Heart right ventricle (tissue), 16 donors: ENCODE measurements at regions not wholly inside any gene's neighbourhood (a gene's known extent, or its start where the extent isn't known, plus 50 kb on each side); places are given as distances from the start of the nearest gene placed in this dataset.
A peak's percentile ranks its signal among the peaks of the same experiment; 100 is the strongest.

ENCODE experiments used
- ATAC-seq, 8 donors: fragments of 200-7000 bp; cut with Tn5 transposase; one replicate each; pipeline ENCODE4 v1.9.1; 2020; ENCODE audit warnings: mild to moderate bottlenecking in 8 of 8, moderate library complexity in 8 of 8, moderate number of reproducible peaks in 1 of 8
- DNase-seq, 2 donors: peaks; one replicate each; pipeline ENCODE4 v3.0.0-alpha.2; 2020
- H3K27ac ChIP-seq, 10 donors: fragments of 200-600 bp; sonication (generic) in 2 of 10; one replicate each; pipeline versions ENCODE4 v1.5.0 to v1.8.0; 2020 to 2022; ENCODE audit warnings: mild to moderate bottlenecking in 3 of 10
- H3K27me3 ChIP-seq, 7 donors: fragments of 200-600 bp; one replicate each; pipeline ENCODE4 v1.8.0; 2021 to 2022; ENCODE audit warnings: mild to moderate bottlenecking in 2 of 7
- H3K36me3 ChIP-seq, 9 donors: fragments of 200-600 bp; sonication (generic) in 1 of 9; one replicate each; pipeline versions ENCODE4 v1.5.0 to v1.8.0; 2020 to 2022; ENCODE audit warnings: mild to moderate bottlenecking in 2 of 9
- H3K4me1 ChIP-seq, 9 donors: fragments of 200-600 bp; sonication (generic) in 1 of 9; one replicate each; pipeline versions ENCODE4 v1.5.0 to v1.8.0; 2020 to 2022; ENCODE audit warnings: mild to moderate bottlenecking in 4 of 9
- H3K4me3 ChIP-seq, 10 donors: fragments of 200-600 bp; sonication (generic) in 2 of 10; one replicate each; pipeline versions ENCODE4 v1.5.0 to v1.8.0; 2020 to 2022; ENCODE audit warnings: mild to moderate bottlenecking in 7 of 10, moderate library complexity in 2 of 10
- H3K9me3 ChIP-seq, 11 donors: fragments of 200-600 bp in 10 of 11; sonication (generic) in 2 of 11; one replicate each; pipeline versions ENCODE4 v1.5.0 to v1.8.0; 2013 to 2022; ENCODE audit warnings: mild to moderate bottlenecking in 2 of 11, control low read depth in 1 of 11, moderate library complexity in 1 of 11
- WGBS, 2 donors: extraction: QIAGEN DNeasy Blood & Tissue Kit; methylation state at CpG; one replicate each; pipeline ENCODE4 v1.1.7; 2013; ENCODE audit warnings: inconsistent platforms in 1 of 2; 5-methylcytosine and 5-hydroxymethylcytosine counted together
- intact Hi-C, 10 donors: fragments of 100-400 bp; cut with DNase I; formaldehyde crosslinking; loops; one replicate each; pipeline versions ENCODE4 v1.11.1 to v1.14.2; 2022
- TF ChIP-seq, protein P1 (sequence below), 9 donors: fragments of 200-600 bp; sonication (generic) in 2 of 9; IDR thresholded peaks; one replicate each; pipeline versions ENCODE4 v1.5.0 to v1.8.0; 2021 to 2022; ENCODE audit warnings: antibody characterized with exemption in 9 of 9, mild to moderate bottlenecking in 5 of 9, moderate library complexity in 1 of 9
- donor health status: Arrhythmogenic right ventricular cardiomyopathy.
- donor health status: ischemic (EF 13 %, LVEDD 7.1; RV severe dilation, severe dysfunction).
- donor health status: healthy with polysubstance abuse.
- donor health status: DM: no; HTN: yes; CAD: no.
- donor health status: DM: no; HTN: no; CAD: no.
- donor health status: ischemic (EF 25% LVEDD 6.9; RV normal size, moderate dysfunction).
- donor health status: ischemic (EF 25% LVEDD 5.7; RV mildly dilated, moderate dysfunction).
- donor health status: healthy.
- donor health status: DM: yes; HTN: yes; CAD: no.
- donor health status: Ischemic cardiomyopathy.
- donor health status: ischemic (EF 35%, LVEDD 5.7; RV mildly dilated, moderate dysfunction).
- donor health status: nonischemic (EF 11% LVEDD 7.7; RV severe dilation, severe dysfunction).
- donor health status: DM: yes; HTN: yes; CAD: no.
- donor health status: PGD.
- donor health status: ischemic (EF 29% LVEDD 5.4; RV normal size, mild dysfunction).
- donor health status: nonischemic (EF 23%, LVEDD 6.1; RV moderate dilation, normal function).

DNA sequence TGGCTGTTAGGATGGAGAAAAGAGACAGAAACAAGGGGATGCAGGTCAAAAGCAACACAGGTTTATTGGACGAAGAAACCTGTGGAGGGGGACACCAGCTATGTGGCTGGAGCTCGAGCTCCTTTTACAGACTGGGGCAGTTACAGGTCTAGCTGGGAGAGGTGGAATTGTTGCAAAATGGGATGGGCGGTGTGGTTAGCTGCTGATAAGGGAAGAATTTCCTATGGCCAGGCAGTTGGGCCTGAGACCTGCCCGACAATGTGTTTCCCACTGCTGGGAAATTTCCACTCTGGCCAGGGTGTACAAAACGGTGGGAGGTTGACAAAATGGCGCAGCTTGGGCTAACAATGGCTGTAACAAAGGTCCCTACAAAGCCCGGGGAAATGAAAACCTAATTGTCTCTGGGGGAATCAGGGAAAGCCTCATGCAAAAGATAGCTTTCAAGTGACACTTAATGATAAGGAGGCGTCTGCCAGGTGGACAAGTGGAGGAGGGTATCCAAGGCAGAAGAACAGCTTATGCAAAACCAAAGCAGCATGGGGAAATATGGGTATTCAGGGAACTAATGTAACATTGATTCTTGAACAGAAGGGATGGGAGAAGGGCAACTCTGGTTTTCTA is 137.4 kb upstream of the SGO1 start:
- H3K4me3 ChIP-seq, result no peak overlapping the region
- no peaks in the 10 kb centered on the region for H3K27me3 ChIP-seq
- H3K4me1 ChIP-seq, result peaks cover 0 to 20% (median 0%) of the 10 kb centered on the region in 9 donors
- no peak overlapping the region for H3K27ac ChIP-seq
- ATAC-seq, result peak in 1 of 8 donors; percentile 37
- intact Hi-C loops, result no loop called here
- peaks cover 0 to 4% (median 0%) of the 10 kb centered on the region in 11 donors for H3K9me3 ChIP-seq
- TF ChIP-seq, protein P1, sequence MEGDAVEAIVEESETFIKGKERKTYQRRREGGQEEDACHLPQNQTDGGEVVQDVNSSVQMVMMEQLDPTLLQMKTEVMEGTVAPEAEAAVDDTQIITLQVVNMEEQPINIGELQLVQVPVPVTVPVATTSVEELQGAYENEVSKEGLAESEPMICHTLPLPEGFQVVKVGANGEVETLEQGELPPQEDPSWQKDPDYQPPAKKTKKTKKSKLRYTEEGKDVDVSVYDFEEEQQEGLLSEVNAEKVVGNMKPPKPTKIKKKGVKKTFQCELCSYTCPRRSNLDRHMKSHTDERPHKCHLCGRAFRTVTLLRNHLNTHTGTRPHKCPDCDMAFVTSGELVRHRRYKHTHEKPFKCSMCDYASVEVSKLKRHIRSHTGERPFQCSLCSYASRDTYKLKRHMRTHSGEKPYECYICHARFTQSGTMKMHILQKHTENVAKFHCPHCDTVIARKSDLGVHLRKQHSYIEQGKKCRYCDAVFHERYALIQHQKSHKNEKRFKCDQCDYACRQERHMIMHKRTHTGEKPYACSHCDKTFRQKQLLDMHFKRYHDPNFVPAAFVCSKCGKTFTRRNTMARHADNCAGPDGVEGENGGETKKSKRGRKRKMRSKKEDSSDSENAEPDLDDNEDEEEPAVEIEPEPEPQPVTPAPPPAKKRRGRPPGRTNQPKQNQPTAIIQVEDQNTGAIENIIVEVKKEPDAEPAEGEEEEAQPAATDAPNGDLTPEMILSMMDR (IDR thresholded peaks at IDR 0.05), result no peak
- no peaks in the 10 kb centered on the region for H3K36me3 ChIP-seq
- DNase-seq, result no peak
- 73 to 75% methylated on average over 8 of the region's 8 CpGs for WGBS, 2 donors

DNA sequence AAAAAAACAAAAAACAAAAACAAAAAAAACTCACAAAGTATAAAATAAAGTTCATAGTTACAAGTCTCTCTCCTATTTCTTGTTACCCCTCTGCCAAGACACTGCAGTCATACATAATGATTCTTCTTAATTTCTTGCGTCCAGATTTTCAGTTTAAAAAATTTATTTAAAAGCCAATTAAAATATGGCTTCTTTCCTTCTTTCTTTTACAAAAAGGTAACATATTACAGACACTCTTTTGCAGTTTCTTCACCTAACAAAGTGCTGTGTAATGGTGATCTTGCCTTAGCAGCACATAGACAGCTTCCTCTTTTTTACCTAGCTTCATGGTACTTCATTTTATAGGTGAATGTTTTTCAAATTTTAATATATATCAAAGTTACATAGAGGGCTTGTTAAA is 136.1 kb upstream of the SGO1 start:
- intact Hi-C loops, result no loop called here
- DNase-seq (no peak), ATAC-seq (no peak)
- H3K4me3 ChIP-seq, result no peak overlapping the region
- peaks cover 0 to 4% (median 0%) of the 10 kb centered on the region in 11 donors for H3K9me3 ChIP-seq
- 91 to 97% methylated on average over 1 of the region's 1 CpG for WGBS, 2 donors
- no peaks in the 10 kb centered on the region for H3K27me3 ChIP-seq
- peaks cover 0 to 20% (median 0%) of the 10 kb centered on the region in 9 donors for H3K4me1 ChIP-seq
- no peak overlapping the region for H3K27ac ChIP-seq
- H3K36me3 ChIP-seq, result no peaks in the 10 kb centered on the region
- TF ChIP-seq, protein P1 (IDR thresholded peaks at IDR 0.05), result no peak

DNA sequence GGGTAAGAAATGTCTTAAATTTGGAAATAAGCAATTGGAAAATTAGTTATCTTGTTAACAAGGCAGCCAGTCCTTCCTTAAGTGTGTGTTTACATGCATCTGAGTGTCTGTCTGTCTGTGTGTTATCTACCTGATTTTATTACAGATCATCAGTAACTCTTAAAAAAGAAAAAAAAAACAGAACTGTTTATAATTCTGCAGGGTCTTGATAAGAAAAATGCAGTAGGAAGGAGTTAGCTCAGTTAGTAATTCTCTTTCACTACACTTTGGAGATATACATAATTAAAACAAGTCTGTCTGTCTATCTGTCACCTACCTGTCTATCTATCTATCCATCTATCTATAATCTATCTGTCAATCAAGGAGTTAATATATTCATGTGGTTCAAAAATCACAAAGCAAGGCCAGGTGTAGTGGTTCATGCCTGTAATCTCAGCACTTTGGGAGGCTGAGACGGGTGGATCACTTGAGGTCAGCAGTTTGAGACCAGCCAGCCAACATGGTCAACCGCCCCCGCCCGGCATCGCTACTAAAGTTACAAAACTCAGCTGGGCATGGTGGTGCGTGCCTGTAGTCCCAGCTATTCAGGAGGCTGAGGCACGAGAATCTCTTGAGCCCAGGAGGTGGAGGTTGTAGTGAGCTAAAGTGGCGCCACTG is 135.5 kb upstream of the SGO1 start:
- DNase-seq (no peak), ATAC-seq (no peak)
- Histone ChIP-seq H3K4me3 (no peak overlapping the region), H3K27me3 (no peaks in the 10 kb centered on the region), H3K9me3 (peaks cover 0 to 4% (median 0%) of the 10 kb centered on the region in 11 donors), H3K4me1 (peaks cover 0 to 20% (median 0%) of the 10 kb centered on the region in 9 donors), H3K27ac (no peak overlapping the region), H3K36me3 (no peaks in the 10 kb centered on the region)
- TF ChIP-seq, protein P1 (IDR thresholded peaks at IDR 0.05), result no peak
- intact Hi-C loops, result no loop called here
- WGBS, 2 donors, result 94 to 95% methylated on average over 8 of the region's 8 CpGs

DNA sequence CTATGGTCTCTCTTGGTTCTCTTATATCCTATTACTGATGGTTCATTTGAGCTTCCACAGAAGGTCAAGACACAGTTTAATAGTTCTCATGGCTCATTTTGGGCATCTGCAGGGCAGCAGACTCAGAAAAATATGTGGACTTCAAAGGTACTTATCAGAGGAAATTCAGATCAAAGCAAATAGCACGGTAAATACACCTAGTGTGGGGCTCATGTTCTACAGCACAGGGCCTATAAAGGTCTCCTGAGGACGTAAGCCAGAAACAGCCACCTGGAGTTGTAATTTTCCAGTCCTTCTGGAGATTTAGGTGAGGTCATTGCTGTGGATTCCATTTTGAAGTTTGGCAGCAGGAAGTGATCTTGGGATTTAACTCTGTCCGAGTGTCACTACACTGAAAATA is 134.5 kb upstream of the SGO1 start:
- Histone ChIP-seq H3K36me3 (no peaks in the 10 kb centered on the region), H3K27me3 (no peaks in the 10 kb centered on the region), H3K27ac (no peak overlapping the region), H3K4me3 (no peak overlapping the region), H3K4me1 (peaks cover 0 to 26% (median 0%) of the 10 kb centered on the region in 9 donors), H3K9me3 (peaks cover 0 to 4% (median 0%) of the 10 kb centered on the region in 11 donors)
- ATAC-seq (peak in 1 of 8 donors; percentile 27), DNase-seq (no peak)
- WGBS, 2 donors, result 43 to 45% methylated on average over 3 of the region's 3 CpGs
- intact Hi-C loops, result no loop called here
- TF ChIP-seq, protein P1 (IDR thresholded peaks at IDR 0.05), result no peak
